ENCODE measurements at regions not wholly inside any gene's neighbourhood (a gene's known extent, or its start where the extent isn't known, plus 50 kb on each side); places are given as distances from the start of the nearest gene placed in this dataset.

GRCh38 chr10:62961951-62962523 is 145.9 kb upstream of the EGR2 start:
- H3K4me1 Mint-ChIP-seq (ENCODE audit: low read depth), result no peaks in the 10 kb centered on the region
- no peak overlapping the region for H3K4me3 Mint-ChIP-seq (ENCODE audit: low read depth)
- TF ChIP-seq, protein P1, sequence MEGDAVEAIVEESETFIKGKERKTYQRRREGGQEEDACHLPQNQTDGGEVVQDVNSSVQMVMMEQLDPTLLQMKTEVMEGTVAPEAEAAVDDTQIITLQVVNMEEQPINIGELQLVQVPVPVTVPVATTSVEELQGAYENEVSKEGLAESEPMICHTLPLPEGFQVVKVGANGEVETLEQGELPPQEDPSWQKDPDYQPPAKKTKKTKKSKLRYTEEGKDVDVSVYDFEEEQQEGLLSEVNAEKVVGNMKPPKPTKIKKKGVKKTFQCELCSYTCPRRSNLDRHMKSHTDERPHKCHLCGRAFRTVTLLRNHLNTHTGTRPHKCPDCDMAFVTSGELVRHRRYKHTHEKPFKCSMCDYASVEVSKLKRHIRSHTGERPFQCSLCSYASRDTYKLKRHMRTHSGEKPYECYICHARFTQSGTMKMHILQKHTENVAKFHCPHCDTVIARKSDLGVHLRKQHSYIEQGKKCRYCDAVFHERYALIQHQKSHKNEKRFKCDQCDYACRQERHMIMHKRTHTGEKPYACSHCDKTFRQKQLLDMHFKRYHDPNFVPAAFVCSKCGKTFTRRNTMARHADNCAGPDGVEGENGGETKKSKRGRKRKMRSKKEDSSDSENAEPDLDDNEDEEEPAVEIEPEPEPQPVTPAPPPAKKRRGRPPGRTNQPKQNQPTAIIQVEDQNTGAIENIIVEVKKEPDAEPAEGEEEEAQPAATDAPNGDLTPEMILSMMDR (IDR thresholded peaks at IDR 0.05; ENCODE audit: unreplicated experiment), result no peak
- H3K9me3 Mint-ChIP-seq (ENCODE audit: low read depth), result no peaks in the 10 kb centered on the region
- peaks cover 3% of the 10 kb centered on the region for H3K27me3 Mint-ChIP-seq
- H3K27ac Mint-ChIP-seq, result no peak overlapping the region
- no peaks in the 10 kb centered on the region for H3K36me3 Mint-ChIP-seq (ENCODE audit: insufficient read depth)
- DNase-seq (ENCODE audit: low spot score, unreplicated experiment), result no peak

DNA sequence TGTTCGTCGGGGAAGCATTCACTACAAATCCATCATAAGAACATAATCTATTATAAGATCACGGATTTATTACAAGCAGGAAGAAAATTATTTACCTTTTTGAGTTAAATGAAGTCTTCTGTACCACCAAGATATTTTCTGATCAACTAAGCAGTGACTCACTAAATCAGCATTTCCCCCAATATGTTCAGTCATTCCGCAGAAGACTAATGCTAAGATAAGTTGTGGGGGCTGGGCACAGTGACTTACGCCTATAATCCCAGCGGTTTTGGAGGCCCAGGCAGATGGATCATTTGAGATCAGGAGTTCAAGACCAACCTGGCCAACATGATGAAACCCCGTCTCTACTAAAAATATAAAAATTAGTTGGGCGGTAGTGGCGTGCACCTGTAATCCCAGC is 144.2 kb upstream of the EGR2 start:
- no peaks in the 10 kb centered on the region for H3K9me3 Mint-ChIP-seq (ENCODE audit: low read depth)
- no peak for DNase-seq (ENCODE audit: low spot score, unreplicated experiment)
- no peak overlapping the region for H3K4me3 Mint-ChIP-seq (ENCODE audit: low read depth)

DNA sequence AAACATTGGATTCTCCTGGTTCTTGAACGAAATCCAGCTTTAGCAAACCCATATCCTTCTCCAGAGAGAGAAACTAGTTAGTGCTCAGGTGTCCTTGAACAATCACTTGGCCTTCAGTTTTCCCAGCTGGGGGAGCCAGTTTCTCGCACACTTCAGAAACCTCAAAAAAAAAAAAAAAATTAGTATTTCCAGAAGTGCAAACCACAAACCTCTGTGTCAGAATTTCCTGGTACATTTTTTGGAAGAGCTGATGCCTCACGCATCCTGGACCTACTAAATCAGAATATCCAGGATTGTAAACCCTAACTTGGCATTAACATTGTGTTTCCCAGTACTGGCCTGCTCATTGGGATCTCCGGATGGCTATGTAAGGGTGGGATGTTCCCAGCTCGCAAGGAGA is 143.4 kb upstream of the EGR2 start:
- Mint-ChIP-seq H3K27me3 (peaks cover 3% of the 10 kb centered on the region), H3K27ac (no peak overlapping the region), H3K9me3 (ENCODE audit: low read depth) (no peaks in the 10 kb centered on the region), H3K36me3 (ENCODE audit: insufficient read depth) (no peaks in the 10 kb centered on the region), H3K4me3 (ENCODE audit: low read depth) (no peak overlapping the region), H3K4me1 (ENCODE audit: low read depth) (no peaks in the 10 kb centered on the region)
- TF ChIP-seq, protein P1 (IDR thresholded peaks at IDR 0.05; ENCODE audit: unreplicated experiment), result no peak
- no peak for DNase-seq (ENCODE audit: low spot score, unreplicated experiment)

More for the DNA sequence above, 144.2 kb upstream of the EGR2 start:
- H3K27ac Mint-ChIP-seq, result no peak overlapping the region
- TF ChIP-seq, protein P1 (IDR thresholded peaks at IDR 0.05; ENCODE audit: unreplicated experiment), result no peak
- peaks cover 3% of the 10 kb centered on the region for H3K27me3 Mint-ChIP-seq
- no peaks in the 10 kb centered on the region for H3K36me3 Mint-ChIP-seq (ENCODE audit: insufficient read depth)
- H3K4me1 Mint-ChIP-seq (ENCODE audit: low read depth), result no peaks in the 10 kb centered on the region

DNA sequence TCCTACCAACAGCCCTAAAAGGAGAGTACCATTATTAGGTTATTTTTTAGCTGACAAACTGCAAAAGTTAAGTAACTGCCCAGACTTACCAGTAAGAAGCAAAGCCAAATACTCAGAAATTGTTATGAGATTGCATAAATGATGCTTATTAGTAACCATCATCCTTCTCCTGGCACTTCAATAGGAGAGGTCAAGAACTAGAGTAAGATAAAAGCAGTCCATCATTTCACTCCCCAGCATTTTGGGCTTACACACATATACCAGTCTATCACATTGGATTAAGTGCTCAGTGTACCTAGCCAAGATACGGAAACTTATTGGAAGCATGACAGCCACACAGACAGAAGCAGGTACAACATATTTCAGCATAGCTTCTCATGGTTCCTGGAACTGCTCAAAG is 142.8 kb upstream of the EGR2 start:
- no peak for DNase-seq (ENCODE audit: low spot score, unreplicated experiment)
- Mint-ChIP-seq H3K27me3 (peaks cover 3% of the 10 kb centered on the region), H3K36me3 (ENCODE audit: insufficient read depth) (no peaks in the 10 kb centered on the region), H3K27ac (no peak overlapping the region), H3K4me1 (ENCODE audit: low read depth) (no peaks in the 10 kb centered on the region), H3K9me3 (ENCODE audit: low read depth) (no peaks in the 10 kb centered on the region), H3K4me3 (ENCODE audit: low read depth) (no peak overlapping the region)
- TF ChIP-seq, protein P1 (IDR thresholded peaks at IDR 0.05; ENCODE audit: unreplicated experiment), result no peak

GRCh38 chr10:62946278-62946677 is 130.1 kb upstream of the EGR2 start:
- Mint-ChIP-seq H3K36me3 (ENCODE audit: insufficient read depth) (no peaks in the 10 kb centered on the region), H3K27ac (no peak overlapping the region), H3K27me3 (no peaks in the 10 kb centered on the region), H3K4me3 (ENCODE audit: low read depth) (no peak overlapping the region), H3K4me1 (ENCODE audit: low read depth) (no peaks in the 10 kb centered on the region), H3K9me3 (ENCODE audit: low read depth) (no peaks in the 10 kb centered on the region)
- no peak for DNase-seq (ENCODE audit: low spot score, unreplicated experiment)
- TF ChIP-seq, protein P1 (IDR thresholded peaks at IDR 0.05; ENCODE audit: unreplicated experiment), result no peak

Measured in progenitor cell of endocrine pancreas (in vitro differentiated cells).